MCF 10A (cell line): ENCODE measurements at regions not wholly inside any gene's neighbourhood (a gene's known extent, or its start where the extent isn't known, plus 50 kb on each side); places are given as distances from the start of the nearest gene placed in this dataset.
A peak's percentile ranks its signal among the peaks of the same experiment; 100 is the strongest.
"Not testable (repeated sequence)": the region's sequence is repeated elsewhere in the genome, so short reads cannot be mapped to it uniquely, and the experiment has no call there.

Experiments
- BruUV-seq: library from RNA; stranded (reverse); fragments of 400-500 nt; replicated peaks from 2 replicates; lab custom pipeline; 2021; lab: Mats Ljungman, UMichigan
- CTCF ChIA-PET: fragments of 300-600 bp; sonication (Branson Sonifier 250); formaldehyde crosslinking; extraction: SDS; loops from one replicate; lab custom pipeline; 2021; ENCODE audit warnings: antibody characterized with exemption, inconsistent platforms; lab: Yijun Ruan, JAX
- POLR2A ChIA-PET: fragments of 300-600, 350-650 bp; sonication (Branson Sonifier 250); formaldehyde crosslinking; extraction: SDS; loops from one replicate; lab custom pipeline; 2020; ENCODE audit warnings: antibody characterized with exemption, inconsistent platforms; lab: Yijun Ruan, JAX
- DNase-seq: peaks from one replicate; pipeline ENCODE4 v3.0.0-alpha.2; 2018; ENCODE audit not compliant: unreplicated experiment
- H3K27ac Mint-ChIP-seq: one replicate; pipeline ENCODE4 v1.8.0; 2022; ENCODE audit warnings: mild to moderate bottlenecking, low read depth, mixed read lengths; ENCODE audit not compliant: unreplicated experiment
- H3K27me3 Mint-ChIP-seq: one replicate; pipeline ENCODE4 v1.8.0; 2022; ENCODE audit warnings: mixed read lengths; ENCODE audit not compliant: insufficient read depth, unreplicated experiment
- H3K36me3 Mint-ChIP-seq: one replicate; pipeline ENCODE4 v1.8.0; 2022; ENCODE audit warnings: mild to moderate bottlenecking, moderate library complexity, mixed read lengths; ENCODE audit not compliant: insufficient read depth, unreplicated experiment
- H3K4me1 Mint-ChIP-seq: one replicate; pipeline ENCODE4 v1.8.0; 2022; ENCODE audit warnings: mixed read lengths; ENCODE audit not compliant: insufficient read depth, unreplicated experiment
- H3K4me3 Mint-ChIP-seq: one replicate; pipeline ENCODE4 v1.8.0; 2022; ENCODE audit warnings: mild to moderate bottlenecking, moderate library complexity, mixed read lengths; ENCODE audit not compliant: unreplicated experiment
- H3K9me3 Mint-ChIP-seq: one replicate; pipeline ENCODE4 v1.8.0; 2022; ENCODE audit warnings: mixed read lengths; ENCODE audit not compliant: unreplicated experiment
- intact Hi-C: fragments of 100-400 bp; cut with micrococcal nuclease; formaldehyde crosslinking; loops from 2 replicates; pipeline ENCODE4 v1.14.1; 2022
- TF ChIP-seq, protein P1 (sequence below): fragments of 200-600 bp; IDR thresholded peaks from one replicate; pipeline ENCODE4 v1.8.0; 2022; ENCODE audit warnings: antibody characterized with exemption, mild to moderate bottlenecking; ENCODE audit not compliant: unreplicated experiment

DNA sequence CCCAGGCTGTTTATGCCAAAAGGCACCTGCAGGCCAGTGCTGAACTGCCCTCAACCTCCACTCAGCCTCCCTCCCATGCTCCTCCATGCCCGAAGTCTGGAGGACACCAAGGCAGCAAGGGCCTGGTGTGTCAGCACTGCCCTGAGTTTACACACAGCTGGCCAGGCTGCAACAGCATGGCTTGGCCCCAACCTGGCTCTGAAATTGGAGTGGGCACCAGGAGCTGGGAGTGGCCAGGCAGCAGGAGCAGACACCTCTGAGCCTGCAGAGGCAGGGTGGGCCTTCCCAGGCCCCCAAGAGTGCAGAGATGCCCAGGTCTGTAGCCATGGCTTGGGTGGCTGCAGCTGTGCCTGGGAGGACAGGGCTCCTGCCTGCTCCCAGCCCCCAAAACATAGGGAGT is 571.2 kb upstream of the ACTRT1 start:
- no peaks in the 10 kb centered on the region for H3K36me3 Mint-ChIP-seq
- no peak overlapping the region for H3K27ac Mint-ChIP-seq
- TF ChIP-seq, protein P1, sequence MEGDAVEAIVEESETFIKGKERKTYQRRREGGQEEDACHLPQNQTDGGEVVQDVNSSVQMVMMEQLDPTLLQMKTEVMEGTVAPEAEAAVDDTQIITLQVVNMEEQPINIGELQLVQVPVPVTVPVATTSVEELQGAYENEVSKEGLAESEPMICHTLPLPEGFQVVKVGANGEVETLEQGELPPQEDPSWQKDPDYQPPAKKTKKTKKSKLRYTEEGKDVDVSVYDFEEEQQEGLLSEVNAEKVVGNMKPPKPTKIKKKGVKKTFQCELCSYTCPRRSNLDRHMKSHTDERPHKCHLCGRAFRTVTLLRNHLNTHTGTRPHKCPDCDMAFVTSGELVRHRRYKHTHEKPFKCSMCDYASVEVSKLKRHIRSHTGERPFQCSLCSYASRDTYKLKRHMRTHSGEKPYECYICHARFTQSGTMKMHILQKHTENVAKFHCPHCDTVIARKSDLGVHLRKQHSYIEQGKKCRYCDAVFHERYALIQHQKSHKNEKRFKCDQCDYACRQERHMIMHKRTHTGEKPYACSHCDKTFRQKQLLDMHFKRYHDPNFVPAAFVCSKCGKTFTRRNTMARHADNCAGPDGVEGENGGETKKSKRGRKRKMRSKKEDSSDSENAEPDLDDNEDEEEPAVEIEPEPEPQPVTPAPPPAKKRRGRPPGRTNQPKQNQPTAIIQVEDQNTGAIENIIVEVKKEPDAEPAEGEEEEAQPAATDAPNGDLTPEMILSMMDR, result no peak
- POLR2A ChIA-PET, result no interaction called here
- no TSS peak for BruUV-seq
- no peak for DNase-seq
- H3K4me3 Mint-ChIP-seq, result no peak overlapping the region
- no peaks in the 10 kb centered on the region for H3K4me1 Mint-ChIP-seq
- peaks cover 7% of the 10 kb centered on the region for H3K9me3 Mint-ChIP-seq
- CTCF ChIA-PET, result interaction anchor here (0.7 kb wide), 1 partner anchor 1578 kb away, joined by 3 read pairs; no protein-coding TSS in a partner anchor
- intact Hi-C loops, result no loop called here
- H3K27me3 Mint-ChIP-seq, result no peaks in the 10 kb centered on the region

DNA sequence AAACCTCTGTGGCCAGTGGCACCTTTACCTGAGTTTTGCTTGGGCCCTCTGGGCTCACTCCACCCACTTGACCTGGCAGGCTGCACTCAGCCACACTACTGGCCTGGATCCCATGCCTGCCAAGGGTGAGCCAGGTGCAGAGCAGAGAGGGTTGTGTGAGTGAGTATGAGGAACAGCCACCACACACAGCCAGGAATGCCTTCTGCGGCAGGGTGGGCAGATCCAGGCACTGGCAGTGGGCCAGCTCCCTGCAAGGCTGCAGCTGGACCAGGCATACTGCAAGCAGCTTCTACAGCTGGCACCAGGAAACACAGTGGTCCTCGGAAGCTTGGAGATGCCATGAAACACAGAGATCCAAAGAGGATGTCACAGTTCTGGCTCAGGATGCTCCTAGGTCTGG is 570.1 kb upstream of the ACTRT1 start:
- Mint-ChIP-seq H3K4me3 (no peak overlapping the region), H3K27me3 (no peaks in the 10 kb centered on the region), H3K27ac (no peak overlapping the region), H3K36me3 (no peaks in the 10 kb centered on the region), H3K9me3 (peaks cover 7% of the 10 kb centered on the region), H3K4me1 (peaks cover under 1% of the 10 kb centered on the region)
- DNase-seq, result peak; percentile 1
- TF ChIP-seq, protein P1, result no peak
- ChIA-PET POLR2A (interaction anchor here (0.5 kb wide), 1 partner anchor 564 kb away, joined by 3 read pairs; no protein-coding TSS in a partner anchor), CTCF (interaction anchor here (0.6 to 0.7 kb wide), 2 partner anchors 9 to 1483 kb away, joined by 3 to 4 read pairs; no protein-coding TSS in a partner anchor)
- no TSS peak for BruUV-seq
- intact Hi-C loops, result no loop called here

DNA sequence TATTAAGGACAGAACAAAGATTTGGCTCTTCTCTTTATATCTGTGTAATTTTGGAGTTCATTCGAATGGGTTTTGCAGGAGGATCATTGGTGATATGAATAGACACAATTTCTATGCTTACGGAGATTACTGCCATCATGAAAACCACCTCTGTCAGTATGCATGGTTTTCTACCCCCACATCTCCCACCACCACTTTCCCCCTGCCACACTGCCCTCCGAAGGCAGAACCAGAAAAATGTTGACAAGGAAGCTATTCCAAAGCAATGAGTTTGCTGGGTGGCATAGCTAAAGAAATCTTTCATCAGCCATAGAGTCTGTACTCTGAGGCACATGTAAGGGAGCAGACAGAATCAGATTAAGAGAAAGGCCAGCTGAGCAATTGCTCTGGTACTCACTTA is 567.3 kb upstream of the ACTRT1 start:
- Mint-ChIP-seq H3K36me3 (no peaks in the 10 kb centered on the region), H3K4me3 (no peak overlapping the region), H3K27ac (no peak overlapping the region), H3K9me3 (peaks cover 7% of the 10 kb centered on the region), H3K27me3 (no peaks in the 10 kb centered on the region), H3K4me1 (peaks cover 7% of the 10 kb centered on the region)
- CTCF ChIA-PET, result no interaction called here
- intact Hi-C loops, result no loop called here
- POLR2A ChIA-PET, result no interaction called here
- DNase-seq, result no peak
- TF ChIP-seq, protein P1, result no peak
- no TSS peak for BruUV-seq

DNA sequence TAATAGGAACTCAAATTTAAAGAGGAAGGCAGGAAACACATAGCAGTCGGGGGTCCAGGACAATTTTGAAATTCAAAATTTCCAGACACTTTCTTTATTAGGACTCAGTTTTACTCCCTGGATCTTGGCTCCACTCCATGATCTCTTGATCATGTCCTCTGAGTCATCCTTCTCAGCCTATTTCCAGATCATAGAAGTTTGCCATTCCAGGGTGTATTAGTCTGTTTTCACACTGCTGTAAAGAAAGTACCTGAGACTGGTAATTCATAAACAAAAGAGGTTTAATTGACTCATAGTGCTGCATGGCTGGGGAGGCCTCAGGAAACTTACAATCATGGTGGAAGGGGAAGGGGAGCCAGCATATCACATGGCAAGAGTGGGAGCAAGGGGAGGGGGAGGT is 564.7 kb upstream of the ACTRT1 start:
- Mint-ChIP-seq H3K36me3 (no peaks in the 10 kb centered on the region), H3K4me1 (peaks cover 7% of the 10 kb centered on the region), H3K27ac (no peak overlapping the region), H3K4me3 (no peak overlapping the region), H3K27me3 (no peaks in the 10 kb centered on the region), H3K9me3 (peaks cover 7% of the 10 kb centered on the region)
- no TSS peak for BruUV-seq
- ChIA-PET CTCF (no interaction called here), POLR2A (no interaction called here)
- intact Hi-C loops, result no loop called here
- TF ChIP-seq, protein P1, result no peak
- DNase-seq, result peak; percentile 49

DNA sequence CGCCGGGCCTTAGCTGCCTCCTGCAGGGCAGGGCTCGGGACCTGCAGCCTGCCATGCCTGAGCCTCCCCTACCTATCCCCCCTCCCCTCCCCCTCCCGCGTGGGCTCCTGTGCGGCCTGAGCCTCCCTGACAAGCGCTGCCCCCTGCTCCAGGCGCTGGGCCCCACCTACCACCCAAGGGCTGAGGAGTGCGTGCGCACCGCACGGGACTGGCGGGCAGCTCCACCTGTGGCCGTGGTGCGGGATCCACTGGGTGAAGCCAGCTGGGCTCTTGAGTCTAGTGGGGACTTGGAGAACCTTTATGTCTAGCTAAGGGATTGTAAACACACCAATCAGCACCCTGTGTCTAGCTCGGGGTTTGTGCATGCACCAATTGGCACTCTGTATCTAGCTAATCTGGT is 554.6 kb upstream of the ACTRT1 start:
- H3K4me1 Mint-ChIP-seq, H3K27me3 Mint-ChIP-seq, H3K4me3 Mint-ChIP-seq, H3K36me3 Mint-ChIP-seq, intact Hi-C loops, DNase-seq, H3K27ac Mint-ChIP-seq, POLR2A ChIA-PET, BruUV-seq: not testable (repeated sequence)
- CTCF ChIA-PET, result interaction anchor here (1.3 kb wide), 1 partner anchor 8 kb away, joined by 4 read pairs; no protein-coding TSS in a partner anchor
- peaks cover 19% of the 10 kb centered on the region for H3K9me3 Mint-ChIP-seq

DNA sequence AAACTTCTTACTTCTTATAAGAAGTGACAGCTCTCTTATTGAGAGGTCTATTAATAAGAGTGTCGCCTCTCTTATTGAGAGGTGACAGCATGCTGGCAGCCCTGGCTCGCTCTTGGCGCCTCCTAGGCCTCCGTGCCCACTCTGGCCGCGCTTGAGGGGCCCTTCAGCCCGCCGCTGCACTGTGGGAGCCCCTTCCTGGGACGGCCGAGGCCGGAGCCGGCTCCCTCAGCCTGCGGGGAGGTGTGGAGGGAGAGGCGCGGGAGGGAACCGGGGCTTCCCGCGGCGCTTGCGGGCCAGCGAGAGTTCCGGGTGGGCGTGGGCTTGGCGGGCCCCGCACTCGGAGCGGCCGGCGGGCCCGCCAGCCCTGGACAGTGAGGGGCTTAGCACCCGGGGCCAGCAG is 554.2 kb upstream of the ACTRT1 start:
- H3K36me3 Mint-ChIP-seq, H3K4me1 Mint-ChIP-seq, H3K27ac Mint-ChIP-seq, H3K27me3 Mint-ChIP-seq, DNase-seq, H3K4me3 Mint-ChIP-seq, POLR2A ChIA-PET, intact Hi-C loops, BruUV-seq: not testable (repeated sequence)
- CTCF ChIA-PET, result interaction anchor here (1.3 kb wide), 1 partner anchor 8 kb away, joined by 4 read pairs; no protein-coding TSS in a partner anchor
- peaks cover 19% of the 10 kb centered on the region for H3K9me3 Mint-ChIP-seq
